Peyer's patch (tissue), 4 donors: ENCODE measurements at regions not wholly inside any gene's neighbourhood (a gene's known extent, or its start where the extent isn't known, plus 50 kb on each side); places are given as distances from the start of the nearest gene placed in this dataset.

Experiments used
- CTCF ChIP-seq, 6 experiments: fragments of 450-650 bp in 4 of 6; fragments of 200-600 bp in 2 of 6; sonication (generic) in 1 of 6; IDR thresholded peaks; one replicate each; pipeline ENCODE4 v1.5.1; 2017 to 2019; ENCODE audit warnings: antibody characterized with exemption in 6 of 6, mild to moderate bottlenecking in 3 of 6, moderate library complexity in 1 of 6
- POLR2A ChIP-seq, 2 donors: fragments of 450-650 bp; IDR thresholded peaks; one replicate each; pipeline ENCODE4 v1.5.1; 2017; ENCODE audit warnings: antibody characterized with exemption in 2 of 2, mild to moderate bottlenecking in 2 of 2, moderate library complexity in 2 of 2

GRCh38 chr10:5588080-5588453 lies 63.3 kb downstream of the CALML3 start:
- TF ChIP-seq CTCF (IDR thresholded peaks at IDR 0.05) (no peak), POLR2A (IDR thresholded peaks at IDR 0.05) (no peak)
